ENCODE measurements at regions not wholly inside any gene's neighbourhood (a gene's known extent, or its start where the extent isn't known, plus 50 kb on each side); places are given as distances from the start of the nearest gene placed in this dataset.
"Not testable (repeated sequence)": the region's sequence is repeated elsewhere in the genome, so short reads cannot be mapped to it uniquely, and the experiment has no call there.

GRCh38 chr14:106197264-106197663, 670.9 kb downstream of the TMEM121 start:
- not testable (repeated sequence) for DNase-seq (ENCODE audit: low read depth)

- no peak for DNase-seq (ENCODE audit: low read depth)
Observed at GRCh38 chr14:106199097-106199496, 672.7 kb downstream of the TMEM121 start.

- no peak for DNase-seq (ENCODE audit: low read depth)
Observed at GRCh38 chr14:106200541-106201315, 674.3 kb downstream of the TMEM121 start.

GRCh38 chr14:106201376-106201775, 675.0 kb downstream of the TMEM121 start:
- no peak for DNase-seq (ENCODE audit: low read depth)

- no peak for DNase-seq (ENCODE audit: low read depth)
Observed at GRCh38 chr14:106203438-106203837, 677.1 kb downstream of the TMEM121 start.

- no peak for DNase-seq (ENCODE audit: low read depth)
Observed at GRCh38 chr14:106204063-106204462, 677.7 kb downstream of the TMEM121 start.

GRCh38 chr14:106207316-106207715, 680.9 kb downstream of the TMEM121 start:
- no peak for DNase-seq (ENCODE audit: low read depth)

- DNase-seq (ENCODE audit: low read depth), result no peak
Observed at GRCh38 chr14:106208794-106209193, 682.4 kb downstream of the TMEM121 start.

- DNase-seq (ENCODE audit: low read depth), result no peak
Observed at GRCh38 chr14:106209755-106210154, 683.4 kb downstream of the TMEM121 start.

GRCh38 chr14:106210650-106211049, 684.3 kb downstream of the TMEM121 start:
- no peak for DNase-seq (ENCODE audit: low read depth)

- DNase-seq (ENCODE audit: low read depth), result no peak
Observed at GRCh38 chr14:106211334-106211900, 685.0 kb downstream of the TMEM121 start.

GRCh38 chr14:106215229-106215628, 688.8 kb downstream of the TMEM121 start:
- DNase-seq (ENCODE audit: low read depth), result no peak

GRCh38 chr14:106216679-106217078, 690.3 kb downstream of the TMEM121 start:
- no peak for DNase-seq (ENCODE audit: low read depth)

GRCh38 chr14:106218174-106218573, 691.8 kb downstream of the TMEM121 start:
- no peak for DNase-seq (ENCODE audit: low read depth)

GRCh38 chr14:106222311-106222710, 695.9 kb downstream of the TMEM121 start:
- no peak for DNase-seq (ENCODE audit: low read depth)

GRCh38 chr14:106222731-106223130, 696.3 kb downstream of the TMEM121 start:
- DNase-seq (ENCODE audit: low read depth), result no peak

GRCh38 chr14:106227793-106228192, 701.4 kb downstream of the TMEM121 start:
- no peak for DNase-seq (ENCODE audit: low read depth)

- DNase-seq (ENCODE audit: low read depth), result no peak
Observed at GRCh38 chr14:106228541-106229158, 702.3 kb downstream of the TMEM121 start.

- DNase-seq (ENCODE audit: low read depth), result no peak
Observed at GRCh38 chr14:106230071-106230470, 703.7 kb downstream of the TMEM121 start.

GRCh38 chr14:106233191-106233590, 706.8 kb downstream of the TMEM121 start:
- DNase-seq (ENCODE audit: low read depth), result not testable (repeated sequence)

GRCh38 chr14:106234525-106235254, 708.3 kb downstream of the TMEM121 start:
- not testable (repeated sequence) for DNase-seq (ENCODE audit: low read depth)

- no peak for DNase-seq (ENCODE audit: low read depth)
Observed at GRCh38 chr14:106235356-106236159, 709.2 kb downstream of the TMEM121 start.
